SK-N-SH (cell line): ENCODE measurements at regions not wholly inside any gene's neighbourhood (a gene's known extent, or its start where the extent isn't known, plus 50 kb on each side); places are given as distances from the start of the nearest gene placed in this dataset.

Experiments used
- CTCF ChIA-PET: fragments of 300-600, 350-600 bp; formaldehyde crosslinking; extraction: SDS; loops from one replicate; lab custom pipeline; 2021; lab: Yijun Ruan, JAX
- POLR2A ChIA-PET: fragments of 350-600 bp; sonication (Branson Sonifier 250); formaldehyde crosslinking; extraction: SDS; loops from one replicate; lab custom pipeline; 2020; ENCODE audit warnings: antibody characterized with exemption, inconsistent platforms; lab: Yijun Ruan, JAX
- DNase-seq: peaks from one replicate; pipeline ENCODE4 v3.0.0; 2012
- H2AFZ ChIP-seq: fragments of 200-600 bp; sonication (generic); 2 replicates; pipeline ENCODE4 v1.8.1; 2016; ENCODE audit warnings: antibody characterized with exemption, mild to moderate bottlenecking, low read depth
- H3F3A ChIP-seq: fragments of 200-600 bp; sonication (generic); replicated peaks from 2 replicates; pipeline ENCODE3; 2016; ENCODE audit warnings: antibody characterized with exemption, mild to moderate bottlenecking; ENCODE audit not compliant: insufficient read depth
- H3K27ac ChIP-seq, 2 experiments: fragments of 200-500 bp in 1 of 2; fragments of 200-600 bp in 1 of 2; sonication (Bioruptor generic) in 1 of 2; sonication (generic), shearing (Covaris generic) in 1 of 2; 2 replicates each; pipeline versions ENCODE4 v1.5.1 to v1.6.1; 2014 to 2016; ENCODE audit warnings: low read depth in 2 of 2, inconsistent platforms in 1 of 2, low read length in 1 of 2, mild to moderate bottlenecking in 1 of 2, mixed read lengths in 1 of 2
- H3K27me3 ChIP-seq: fragments of 200-600 bp; sonication (generic), shearing (Covaris generic); 2 replicates; pipeline ENCODE4 v1.6.1; 2016; ENCODE audit warnings: mixed run types; ENCODE audit not compliant: insufficient read depth
- H3K36me3 ChIP-seq, 2 experiments: fragments of 200-500 bp in 1 of 2; fragments of 200-600 bp in 1 of 2; sonication (Bioruptor generic) in 1 of 2; sonication (generic) in 1 of 2; replicated peaks in 1 of 2; 2 replicates each; pipeline versions ENCODE3 to v1.5.1; 2014 to 2016; ENCODE audit warnings: low read length in 1 of 2, mild to moderate bottlenecking in 1 of 2; ENCODE audit not compliant: insufficient read depth in 2 of 2, control insufficient read depth in 1 of 2
- H3K4me1 ChIP-seq, 2 experiments: fragments of 200-500 bp in 1 of 2; fragments of 200-600 bp in 1 of 2; sonication (Bioruptor generic) in 1 of 2; sonication (generic), shearing (Covaris generic) in 1 of 2; 2 replicates each; pipeline versions ENCODE4 v1.5.1 to v1.6.1; 2014 to 2016; ENCODE audit warnings: low read depth in 1 of 2, low read length in 1 of 2, mixed run types in 1 of 2; ENCODE audit not compliant: insufficient read depth in 2 of 2, control insufficient read depth in 1 of 2
- H3K4me2 ChIP-seq: fragments of 200-600 bp; sonication (generic), shearing (Covaris generic); 2 replicates; pipeline ENCODE4 v1.6.1; 2017; ENCODE audit warnings: mixed run types
- H3K4me3 ChIP-seq, 2 experiments: fragments of 200-500 bp in 1 of 2; fragments of 200-600 bp in 1 of 2; sonication (Bioruptor generic) in 1 of 2; sonication (generic), shearing (Covaris generic) in 1 of 2; 2 replicates each; pipeline versions ENCODE4 v1.5.1 to v1.8.1; 2014 to 2016; ENCODE audit warnings: low read depth in 2 of 2, inconsistent platforms in 1 of 2, low read length in 1 of 2, mild to moderate bottlenecking in 1 of 2, mixed read lengths in 1 of 2, moderate library complexity in 1 of 2
- H3K79me2 ChIP-seq: fragments of 200-600 bp; sonication (generic); 2 replicates; pipeline ENCODE4 v1.8.1; 2017; ENCODE audit warnings: mild to moderate bottlenecking; ENCODE audit not compliant: insufficient read depth
- H3K9ac ChIP-seq: fragments of 200-600 bp; sonication (generic); 2 replicates; pipeline ENCODE4 v1.6.1; 2017; ENCODE audit warnings: mixed run types
- H3K9me2 ChIP-seq: fragments of 200-600 bp; sonication (generic); 2 replicates; pipeline ENCODE4 v1.6.1; 2017; ENCODE audit warnings: mixed run types
- H3K9me3 ChIP-seq: fragments of 200-600 bp; sonication (generic); 2 replicates; pipeline ENCODE4 v1.6.1; 2017; ENCODE audit warnings: mixed run types, mild to moderate bottlenecking, moderate library complexity
- H4K20me1 ChIP-seq: fragments of 200-600 bp; sonication (generic); 2 replicates; pipeline ENCODE4 v1.6.1; 2017; ENCODE audit warnings: mild to moderate bottlenecking, mixed run types; ENCODE audit not compliant: insufficient read depth
- CHD2 ChIP-seq: fragments of 150-350 bp; IDR thresholded peaks from 2 replicates; pipeline ENCODE4 v1.6.1; 2018; ENCODE audit warnings: low read length; ENCODE audit not compliant: partially characterized antibody
- EP300 ChIP-seq, 2 experiments: IDR thresholded peaks; 2 replicates each; pipeline versions ENCODE4 v1.4.0 to v1.6.1; 2012; ENCODE audit warnings: borderline replicate concordance in 1 of 2, low read depth in 1 of 2, low read length in 1 of 2
- FOSL2 ChIP-seq: IDR thresholded peaks from 2 replicates; pipeline ENCODE4 v1.4.0; 2012; ENCODE audit warnings: low read depth, mild to moderate bottlenecking, moderate library complexity, borderline replicate concordance
- FOXM1 ChIP-seq: IDR thresholded peaks from 2 replicates; pipeline ENCODE4 v1.4.0; 2012; ENCODE audit warnings: low read depth, mild to moderate bottlenecking
- MEF2A ChIP-seq: IDR thresholded peaks from 2 replicates; pipeline ENCODE4 v1.4.0; 2012; ENCODE audit warnings: low read depth, borderline replicate concordance
- MXI1 ChIP-seq: IDR thresholded peaks from 2 replicates; pipeline ENCODE4 v1.6.1; 2012; ENCODE audit warnings: mild to moderate bottlenecking, low read depth, low read length, improper control_type of control experiment
- NFIC ChIP-seq: IDR thresholded peaks from 2 replicates; pipeline ENCODE4 v1.4.0; 2012; ENCODE audit warnings: borderline replicate concordance
- REST ChIP-seq: IDR thresholded peaks from 2 replicates; pipeline ENCODE4 v1.6.1; 2012; ENCODE audit warnings: mild to moderate bottlenecking, low read depth, low read length, moderate library complexity
- TEAD4 ChIP-seq: IDR thresholded peaks from 2 replicates; pipeline ENCODE4 v1.4.0; 2012; ENCODE audit warnings: mild to moderate bottlenecking, borderline replicate concordance; ENCODE audit not compliant: insufficient read depth
- USF1 ChIP-seq: IDR thresholded peaks from 2 replicates; pipeline ENCODE4 v1.4.0; 2012; ENCODE audit warnings: low read depth, borderline replicate concordance
- USF2 ChIP-seq: fragments of 150-350 bp; IDR thresholded peaks from 2 replicates; pipeline ENCODE4 v1.6.1; 2017; ENCODE audit warnings: antibody characterized with exemption, low read length, low read depth, borderline replicate concordance
- WGBS: methylation state at CpG from one replicate; pipeline ENCODE4 v1.1.6; 2017; ENCODE audit warnings: low lambda C conversion rate; 5-methylcytosine and 5-hydroxymethylcytosine counted together

- no peak overlapping the region for H3K9ac ChIP-seq
- no peak overlapping the region for H2AFZ ChIP-seq
- no peaks in the 10 kb centered on the region for H4K20me1 ChIP-seq
- H3K27me3 ChIP-seq, result no peaks in the 10 kb centered on the region
- H3K4me1 ChIP-seq, result no peaks in the 10 kb centered on the region; a peak in 1 of 4 replicates
- POLR2A ChIA-PET, result no interaction called here
- H3F3A ChIP-seq, result no peaks in the 10 kb centered on the region
- TF ChIP-seq MEF2A, result no peak
- no peak for TF ChIP-seq TEAD4
- TF ChIP-seq CHD2, result no peak
- TF ChIP-seq EP300 (IDR thresholded peaks at IDR 0.05; ENCODE audit: borderline replicate concordance in 1 of 2, low read depth in 1 of 2, low read length in 1 of 2), result no peak
- no peak for TF ChIP-seq FOXM1
- TF ChIP-seq MXI1, result no peak
- H3K9me3 ChIP-seq, result no peaks in the 10 kb centered on the region
- no peaks in the 10 kb centered on the region for H3K36me3 ChIP-seq
- H3K9me2 ChIP-seq, result no peaks in the 10 kb centered on the region
- H3K4me3 ChIP-seq, result no peak overlapping the region
- H3K4me2 ChIP-seq, result no peak overlapping the region
- H3K27ac ChIP-seq, result no peak overlapping the region
- DNase-seq, result no peak
- no peaks in the 10 kb centered on the region for H3K79me2 ChIP-seq
- CTCF ChIA-PET, result interaction anchor here (1.3 kb wide), 1 partner anchor 42 kb away, joined by 5 read pairs; no protein-coding TSS in a partner anchor
- WGBS, result 87% methylated on average over 11 of the region's 15 CpGs
Observed at GRCh38 chr20:50391444-50392137, 118.6 kb upstream of the PTPN1 start.

- no peak overlapping the region for H3K9ac ChIP-seq
- TF ChIP-seq FOSL2 (no peak), USF1 (no peak), NFIC (no peak), REST (no peak), USF2 (no peak)
- H3K9me2 ChIP-seq, result no peaks in the 10 kb centered on the region
- H4K20me1 ChIP-seq, result no peaks in the 10 kb centered on the region
- no peak overlapping the region for H3K27ac ChIP-seq
- H2AFZ ChIP-seq, result no peak overlapping the region
- no peaks in the 10 kb centered on the region for H3K9me3 ChIP-seq
- POLR2A ChIA-PET, result no interaction called here
- H3K4me2 ChIP-seq, result no peak overlapping the region
- H3F3A ChIP-seq, result no peaks in the 10 kb centered on the region
- DNase-seq, result no peak
- no peak overlapping the region for H3K4me3 ChIP-seq
- no peaks in the 10 kb centered on the region for H3K27me3 ChIP-seq
- no peaks in the 10 kb centered on the region for H3K79me2 ChIP-seq
- 84% methylated on average over 9 of the region's 9 CpGs for WGBS
- no peaks in the 10 kb centered on the region for H3K36me3 ChIP-seq
- no peaks in the 10 kb centered on the region; a peak in 1 of 4 replicates for H3K4me1 ChIP-seq
- CTCF ChIA-PET, result no interaction called here
Observed at GRCh38 chr20:50392138-50392866, 117.9 kb upstream of the PTPN1 start.
